ENCODE measurements at regions not wholly inside any gene's neighbourhood (a gene's known extent, or its start where the extent isn't known, plus 50 kb on each side); places are given as distances from the start of the nearest gene placed in this dataset.

GRCh38 chr9:88820055-88820454 lies 171.2 kb upstream of the S1PR3 start:
- no peak for TF ChIP-seq ELK4 (IDR thresholded peaks at IDR 0.05; ENCODE audit: borderline replicate concordance, low read depth, low read length)
- no peak for TF ChIP-seq BCL11A (tag by site-specific recombination; IDR thresholded peaks at IDR 0.05; ENCODE audit: low read depth)
- no peak for TF ChIP-seq SETDB1 (IDR thresholded peaks at IDR 0.05; ENCODE audit: insufficient read length, low read length)
- no peak for TF ChIP-seq CTCF (tag by site-specific recombination; IDR thresholded peaks at IDR 0.05)
- no peak for TF ChIP-seq ZNF302 (tag by site-specific recombination; IDR thresholded peaks at IDR 0.05; ENCODE audit: low read depth)
- TF ChIP-seq PBX3 (CRISPR knock-in tag; IDR thresholded peaks at IDR 0.05), result no peak
- TF ChIP-seq ZBTB11 (tag by site-specific recombination; conservative IDR thresholded peaks at IDR 0.05; ENCODE audit: low read depth), result no peak
- TF ChIP-seq ZNF658 (tag by site-specific recombination; IDR thresholded peaks at IDR 0.05), result no peak
- no peak for TF ChIP-seq REST (tag by site-specific recombination; IDR thresholded peaks at IDR 0.05)
